Endometrial microvascular endothelial cells (primary cell): ENCODE measurements at regions not wholly inside any gene's neighbourhood (a gene's known extent, or its start where the extent isn't known, plus 50 kb on each side); places are given as distances from the start of the nearest gene placed in this dataset.

Experiments used
- in situ Hi-C: cut with HindIII; loops from 2 replicates; pipeline ENCODE4 v1.10.0; 2017; ENCODE audit warnings: low sequenced_read_pairs, low pct_unique_long_range_greater_than_20kb; ENCODE audit errors: inconsistent ontology term

- in situ Hi-C loops: no loop called here
These were observed 354.0 kb downstream of the ARL4A start for GRCh38 chr7:13041368-13041988.

DNA sequence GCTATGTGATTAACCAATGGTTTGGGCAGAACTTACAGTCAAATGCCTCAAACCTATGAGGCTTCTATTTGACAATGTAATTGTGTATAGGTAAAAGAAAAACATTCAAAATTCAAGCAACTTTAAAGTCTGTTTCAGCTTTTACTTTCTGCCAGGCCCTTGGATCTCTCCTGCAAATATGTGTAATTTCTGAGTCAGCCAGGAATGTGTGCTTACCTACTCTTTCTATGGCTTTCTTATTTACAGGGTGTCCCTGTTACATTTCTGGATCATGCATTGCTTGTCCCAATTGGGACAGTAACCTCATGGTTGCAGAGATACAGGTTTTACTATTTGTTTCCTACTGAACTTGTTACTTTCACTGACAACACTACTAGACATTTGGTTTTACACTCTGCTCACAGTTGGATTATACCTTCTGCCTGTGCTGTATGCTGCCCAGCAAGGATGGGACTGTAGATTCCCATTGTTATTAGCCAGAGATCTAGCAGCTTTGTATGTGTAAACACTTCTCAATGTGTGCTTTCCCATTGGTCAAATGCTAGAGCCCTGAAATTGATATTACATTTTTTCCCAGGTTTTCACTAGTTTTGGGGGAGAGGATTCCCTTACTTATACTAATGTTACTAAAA, 355.3 kb downstream of the ARL4A start:
- in situ Hi-C loops: no loop called here

DNA sequence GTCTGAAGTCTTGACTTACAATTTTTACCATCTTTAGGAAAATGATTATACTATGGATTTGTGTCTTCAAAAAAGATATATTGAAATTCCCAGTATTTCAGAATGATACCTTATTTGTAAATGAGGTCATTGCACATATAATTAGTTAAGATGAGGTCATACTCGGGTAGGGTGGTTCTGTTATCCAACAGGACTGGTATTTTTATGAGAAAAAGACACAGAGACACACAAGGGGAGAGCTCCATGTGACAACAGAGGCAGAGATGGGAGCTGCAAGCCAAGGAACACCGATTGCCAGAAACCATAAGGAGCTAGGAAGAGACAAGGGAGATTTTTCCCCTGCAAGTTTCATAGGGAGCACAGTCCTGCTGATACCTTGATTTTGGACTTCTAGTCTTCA, 356.9 kb downstream of the ARL4A start:
- in situ Hi-C loops: no loop called here

DNA sequence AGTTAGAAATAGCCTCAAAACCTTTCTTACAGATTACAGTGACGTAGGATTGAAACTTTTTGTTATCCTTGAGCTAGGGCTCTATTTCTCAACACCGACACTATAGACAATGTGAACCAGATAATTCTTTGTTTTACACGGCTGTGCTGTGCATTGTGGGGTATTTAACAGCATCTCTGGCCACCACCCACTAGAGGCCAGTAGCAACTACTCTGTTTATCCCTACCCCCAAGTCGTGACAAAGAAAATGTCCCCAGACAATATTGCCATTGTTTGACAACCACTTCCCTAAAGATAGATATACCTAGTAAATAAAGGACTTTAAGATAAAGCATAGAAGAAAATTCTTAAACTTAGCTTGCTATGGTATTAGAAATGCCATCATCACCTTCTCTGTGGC, 359.6 kb downstream of the ARL4A start:
- in situ Hi-C loops: no loop called here

DNA sequence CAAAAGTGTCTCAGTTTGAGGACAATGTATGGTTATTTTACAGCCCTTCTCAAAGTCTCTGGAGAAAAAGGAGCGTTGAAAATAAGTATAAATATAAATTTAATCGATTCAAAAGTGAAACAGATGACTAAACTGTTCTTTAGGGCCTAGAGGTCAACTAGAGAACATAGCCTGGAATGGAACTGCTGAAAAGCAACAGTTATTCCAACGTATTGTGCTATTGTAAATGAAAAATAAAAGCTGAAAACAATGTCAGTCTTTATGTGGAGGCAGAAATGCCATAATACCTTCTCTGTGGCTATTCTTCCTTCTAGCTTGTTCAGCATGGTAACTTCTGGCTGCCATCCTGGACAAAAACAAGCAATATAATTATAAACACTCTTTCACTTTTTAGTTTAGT, 362.5 kb downstream of the ARL4A start:
- in situ Hi-C loops: no loop called here

DNA sequence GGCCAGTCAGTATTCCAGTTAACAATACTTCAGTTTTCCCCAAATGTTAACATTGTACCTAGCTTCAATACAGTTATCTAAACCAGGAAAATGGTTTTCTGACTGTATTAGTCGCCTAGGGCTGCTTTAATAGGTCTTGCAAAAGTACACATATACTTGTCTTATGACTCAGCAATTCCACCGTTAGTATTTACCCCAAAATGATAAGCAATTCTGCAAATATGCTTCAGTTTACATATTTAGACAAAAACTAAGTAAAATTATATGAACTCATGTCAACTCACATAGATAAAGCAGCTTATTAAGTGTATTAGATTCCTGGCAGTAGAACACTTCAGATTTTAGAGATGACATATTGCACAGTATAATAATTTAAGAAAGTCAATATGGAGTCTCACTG, 363.3 kb downstream of the ARL4A start:
- in situ Hi-C loops: no loop called here

DNA sequence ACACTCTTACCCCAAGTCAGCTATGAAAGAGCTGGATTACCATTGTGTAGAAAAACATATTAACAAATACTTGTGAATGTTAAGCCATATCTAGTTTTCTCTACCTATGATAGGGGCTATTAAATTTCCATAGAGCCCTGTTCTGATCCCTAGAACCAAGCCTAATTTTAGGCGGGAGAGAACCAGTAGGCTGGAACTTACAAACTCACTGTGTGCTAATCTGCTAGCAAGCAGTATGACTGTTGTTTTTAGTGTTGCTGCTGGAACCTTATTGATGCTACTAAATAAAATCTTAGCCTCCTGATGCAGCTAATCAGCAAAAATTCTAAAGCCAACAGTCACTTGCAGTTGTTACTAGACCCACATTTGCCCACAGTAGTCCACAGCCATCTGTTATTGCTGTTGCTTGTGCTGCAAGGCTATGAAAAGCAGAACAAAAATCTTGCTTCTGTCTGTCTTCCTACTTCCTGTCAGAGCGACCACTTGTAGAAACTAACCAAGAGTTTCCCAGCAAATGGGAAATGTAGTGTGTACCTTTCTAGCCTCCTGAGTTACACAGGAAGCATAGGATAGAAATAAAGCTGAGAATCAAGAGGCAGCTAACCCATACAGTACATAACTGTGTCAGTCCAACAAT, 368.4 kb downstream of the ARL4A start:
- in situ Hi-C loops: no loop called here

GRCh38 chr7:13057462-13058200, 370.2 kb downstream of the ARL4A start:
- in situ Hi-C loops: no loop called here

GRCh38 chr7:13060173-13060572, 372.7 kb downstream of the ARL4A start:
- in situ Hi-C loops: no loop called here

DNA sequence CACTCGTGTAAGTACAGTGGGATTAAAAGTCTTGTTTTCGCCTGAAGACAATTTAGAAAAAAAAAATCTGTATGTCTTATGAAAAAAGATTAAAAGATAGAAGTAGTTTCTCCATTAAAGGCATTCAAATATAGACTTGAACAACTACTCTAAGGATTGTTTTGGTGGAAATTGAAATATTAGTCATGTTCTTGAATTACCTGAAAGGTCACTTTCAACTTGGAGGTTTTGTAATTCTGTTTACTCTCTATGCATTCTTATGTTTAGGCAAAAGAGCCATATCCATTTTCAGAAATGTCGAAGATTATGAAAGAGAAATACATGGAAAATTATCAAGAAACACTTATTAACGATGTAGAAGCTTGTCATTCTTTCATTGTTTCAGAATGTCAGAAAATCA, 373.7 kb downstream of the ARL4A start:
- in situ Hi-C loops: no loop called here

DNA sequence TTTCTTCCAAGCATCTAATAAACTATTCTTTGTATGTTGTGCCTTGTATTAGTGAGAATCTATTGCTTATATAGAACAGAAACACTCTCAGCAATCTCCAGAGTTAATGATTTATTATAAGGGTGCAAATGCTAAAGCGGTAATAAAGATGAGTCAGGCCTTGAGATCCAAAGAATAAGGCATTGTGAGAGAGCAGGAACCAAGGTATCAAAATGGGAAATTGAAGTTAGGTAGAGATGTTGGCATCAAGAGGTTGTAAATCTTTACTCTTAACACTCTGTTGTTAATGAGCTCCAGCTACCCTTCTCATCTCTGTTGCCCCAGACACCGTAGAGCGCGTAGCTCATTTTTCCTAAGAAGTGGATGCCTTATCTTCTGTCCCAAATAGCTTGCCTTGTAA, 375.2 kb downstream of the ARL4A start:
- in situ Hi-C loops: no loop called here

- in situ Hi-C loops: no loop called here
These were observed 379.6 kb downstream of the ARL4A start for GRCh38 chr7:13067036-13067435.

GRCh38 chr7:13068032-13068431, 380.6 kb downstream of the ARL4A start:
- in situ Hi-C loops: no loop called here

GRCh38 chr7:13069841-13070240, 382.4 kb downstream of the ARL4A start:
- in situ Hi-C loops: no loop called here

DNA sequence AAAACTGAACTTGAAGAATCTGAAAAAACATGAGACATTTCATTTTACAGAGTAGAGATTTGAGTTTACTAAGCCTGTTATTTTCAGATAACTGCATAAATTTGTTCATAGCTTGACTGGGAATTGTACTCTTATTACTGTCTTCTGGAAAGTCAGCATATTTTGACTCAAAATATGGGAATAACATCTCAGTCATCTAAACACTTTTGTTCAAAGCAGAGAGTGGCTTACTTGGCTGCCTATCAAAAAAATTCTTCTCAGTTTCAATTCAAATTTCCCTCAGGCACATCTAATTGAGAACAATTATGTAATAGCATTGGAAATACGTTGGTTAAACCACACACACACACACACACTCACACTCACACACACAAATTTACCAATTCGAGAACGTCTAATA, 384.6 kb downstream of the ARL4A start:
- in situ Hi-C loops: no loop called here

DNA sequence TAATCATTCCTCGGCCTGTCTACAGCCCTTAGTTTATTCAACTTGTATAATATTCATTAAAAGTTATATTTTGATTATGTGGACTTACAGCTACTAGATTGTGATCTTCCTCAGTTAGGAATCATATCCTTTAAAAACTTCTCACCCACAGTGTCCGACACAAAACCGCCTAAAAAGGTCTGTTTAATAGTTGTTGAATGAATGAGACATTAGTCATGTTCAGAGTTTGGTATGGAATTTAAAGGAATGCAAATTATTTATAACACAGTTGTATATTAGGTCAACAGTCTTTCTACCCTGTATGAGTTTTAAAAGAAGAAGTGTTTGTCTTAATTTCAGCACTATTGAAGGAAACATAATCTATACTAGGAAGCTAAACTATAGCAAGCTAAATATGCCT, 390.0 kb downstream of the ARL4A start:
- in situ Hi-C loops: no loop called here

- in situ Hi-C loops: no loop called here
These were observed 390.7 kb downstream of the ARL4A start for GRCh38 chr7:13078105-13078504.

GRCh38 chr7:13090959-13091358, 403.5 kb downstream of the ARL4A start:
- in situ Hi-C loops: no loop called here

DNA sequence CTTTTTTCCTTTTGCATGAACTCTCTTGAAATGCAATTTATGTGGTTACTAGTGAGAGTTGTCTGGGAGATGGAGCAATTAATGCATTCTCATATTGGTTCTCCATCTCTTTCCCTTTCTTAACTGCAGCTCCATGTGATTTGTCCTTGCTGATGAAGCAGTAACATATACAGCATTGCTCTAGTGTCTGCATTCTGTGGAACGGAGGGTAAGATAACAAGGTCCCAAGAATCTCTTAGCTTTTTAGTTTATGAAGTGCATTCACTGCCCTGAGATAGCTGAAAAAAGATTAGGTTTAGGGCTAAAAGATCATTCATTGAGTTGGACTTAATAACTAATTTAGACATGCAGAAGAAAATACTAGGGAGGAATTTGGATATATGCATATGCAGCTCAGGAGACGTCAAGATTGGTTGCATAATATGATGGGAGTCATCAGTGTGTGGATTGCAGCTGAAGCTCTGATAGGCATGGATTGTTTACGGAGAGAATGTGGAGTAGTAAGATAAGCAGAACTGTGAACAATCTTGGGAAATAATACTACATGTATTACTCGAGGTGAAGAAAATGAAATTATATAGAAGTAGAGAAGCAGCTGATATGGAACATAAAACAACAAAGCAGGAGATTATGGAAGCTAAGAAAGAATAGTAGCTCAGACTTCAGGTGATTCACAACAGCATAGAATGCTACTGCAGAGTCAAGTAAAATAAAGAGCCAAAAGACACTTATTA, 404.7 kb downstream of the ARL4A start:
- in situ Hi-C loops: no loop called here

DNA sequence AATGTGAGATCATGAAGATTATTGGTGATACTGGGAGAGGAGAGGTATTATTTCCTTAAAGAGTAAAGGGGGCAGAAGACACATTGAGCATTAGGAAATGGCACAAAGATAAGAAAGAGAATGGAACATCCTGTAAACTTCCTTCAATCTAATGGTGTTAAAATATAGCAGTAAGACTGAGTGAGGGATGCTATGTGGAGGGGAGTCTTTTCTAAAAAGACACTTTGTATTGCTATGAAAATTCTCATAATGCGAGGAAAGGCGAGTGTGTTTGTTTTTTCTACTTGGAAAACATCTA, 405.2 kb downstream of the ARL4A start:
- in situ Hi-C loops: no loop called here
